Ishikawa (cell line): ENCODE measurements at regions not wholly inside any gene's neighbourhood (a gene's known extent, or its start where the extent isn't known, plus 50 kb on each side); places are given as distances from the start of the nearest gene placed in this dataset.

Source experiments
- CEBPB ChIP-seq: IDR thresholded peaks from 2 replicates; pipeline ENCODE4 v1.6.1; 2012
- CREB1 ChIP-seq: IDR thresholded peaks from 2 replicates; pipeline ENCODE4 v1.6.1; 2012; ENCODE audit warnings: low read depth
- EGR1 ChIP-seq: IDR thresholded peaks from 2 replicates; pipeline ENCODE4 v1.6.1; 2012
- EP300 ChIP-seq: IDR thresholded peaks from 2 replicates; pipeline ENCODE4 v1.6.1; 2012; ENCODE audit warnings: borderline replicate concordance
- FOXM1 ChIP-seq: IDR thresholded peaks from 2 replicates; pipeline ENCODE4 v1.6.1; 2012; ENCODE audit warnings: low read depth, borderline replicate concordance
- MAX ChIP-seq: IDR thresholded peaks from 2 replicates; pipeline ENCODE4 v1.6.1; 2012
- NFIC ChIP-seq: IDR thresholded peaks from 2 replicates; pipeline ENCODE4 v1.6.1; 2012
- RAD21 ChIP-seq: IDR thresholded peaks from 2 replicates; pipeline ENCODE4 v1.6.1; 2012; ENCODE audit warnings: low read depth
- REST ChIP-seq: IDR thresholded peaks from 2 replicates; pipeline ENCODE4 v1.6.1; 2012; ENCODE audit warnings: low read depth, mild to moderate bottlenecking
- TAF1 ChIP-seq: IDR thresholded peaks from 2 replicates; pipeline ENCODE4 v1.6.1; 2012; ENCODE audit warnings: low read depth, mild to moderate bottlenecking
- TCF12 ChIP-seq: IDR thresholded peaks from 2 replicates; pipeline ENCODE4 v1.6.1; 2012; ENCODE audit warnings: low read depth
- TEAD4 ChIP-seq: IDR thresholded peaks from 2 replicates; pipeline ENCODE4 v1.6.1; 2012
- USF1 ChIP-seq: IDR thresholded peaks from 2 replicates; pipeline ENCODE4 v1.6.1; 2012
- YY1 ChIP-seq: IDR thresholded peaks from 2 replicates; pipeline ENCODE4 v1.6.1; 2012; ENCODE audit warnings: low read depth
- ZBTB7A ChIP-seq: IDR thresholded peaks from 2 replicates; pipeline ENCODE4 v1.6.1; 2012; ENCODE audit warnings: low read depth

GRCh38 chr10:120989279-120989678, 138.1 kb downstream of the WDR11 start:
- TF ChIP-seq USF1 (no peak), MAX (no peak), NFIC (no peak), REST (no peak), ZBTB7A (no peak), CEBPB (no peak), FOXM1 (no peak), TEAD4 (no peak), EGR1 (no peak), TCF12 (no peak), TAF1 (no peak), EP300 (no peak), YY1 (no peak)

GRCh38 chr10:120989996-120990598, 138.9 kb downstream of the WDR11 start:
- no peak for TF ChIP-seq REST
- TF ChIP-seq TCF12: no peak
- no peak for TF ChIP-seq FOXM1
- no peak for TF ChIP-seq MAX
- no peak for TF ChIP-seq EP300
- no peak for TF ChIP-seq TEAD4
- no peak for TF ChIP-seq EGR1

GRCh38 chr10:120990831-120991230, 139.7 kb downstream of the WDR11 start:
- TF ChIP-seq CEBPB (no peak), CREB1 (no peak), YY1 (no peak), TEAD4 (no peak), REST (no peak), ZBTB7A (no peak), TAF1 (no peak), RAD21 (no peak), EGR1 (no peak), NFIC (no peak), TCF12 (no peak)

- TF ChIP-seq TCF12 (no peak), TEAD4 (no peak), REST (no peak), USF1 (no peak), FOXM1 (no peak), EP300 (no peak), EGR1 (no peak), RAD21 (no peak), MAX (no peak), TAF1 (no peak), CEBPB (no peak)
Measured at GRCh38 chr10:120993089-120993488, 141.9 kb downstream of the WDR11 start.
